GM18507 (cell line): ENCODE measurements at regions not wholly inside any gene's neighbourhood (a gene's known extent, or its start where the extent isn't known, plus 50 kb on each side); places are given as distances from the start of the nearest gene placed in this dataset.

Experiments used
- DNase-seq: peaks from one replicate; pipeline ENCODE4 v3.0.0; 2011; ENCODE audit warnings: low read depth; ENCODE audit not compliant: insufficient read length; ENCODE audit errors: extremely low spot score
- FAIRE-seq: peaks from 2 replicates; lab custom pipeline; 2011; peaks lifted over from hg19 to GRCh38; lab: Jason Lieb, UNC

DNA sequence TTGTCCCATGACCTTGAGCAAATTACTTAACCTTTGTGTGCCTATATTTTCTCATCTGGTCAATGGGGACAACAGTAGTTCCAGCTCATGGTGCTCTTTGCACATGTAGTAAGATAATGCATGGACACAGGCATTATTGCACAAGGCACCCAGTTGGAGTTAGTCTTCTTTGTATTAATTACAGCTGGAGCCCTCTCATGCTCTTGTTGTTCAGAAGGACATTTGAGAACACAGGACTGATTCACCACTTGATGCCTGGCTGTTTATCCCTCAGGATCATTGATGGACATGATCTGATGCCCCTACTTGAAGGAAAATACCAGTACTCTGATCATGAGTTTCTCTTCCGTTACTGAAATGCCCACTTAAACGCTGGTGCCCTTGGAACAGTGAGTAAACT is 1068.6 kb downstream of the NLGN4Y start:
- no peak for FAIRE-seq
- no peak for DNase-seq

DNA sequence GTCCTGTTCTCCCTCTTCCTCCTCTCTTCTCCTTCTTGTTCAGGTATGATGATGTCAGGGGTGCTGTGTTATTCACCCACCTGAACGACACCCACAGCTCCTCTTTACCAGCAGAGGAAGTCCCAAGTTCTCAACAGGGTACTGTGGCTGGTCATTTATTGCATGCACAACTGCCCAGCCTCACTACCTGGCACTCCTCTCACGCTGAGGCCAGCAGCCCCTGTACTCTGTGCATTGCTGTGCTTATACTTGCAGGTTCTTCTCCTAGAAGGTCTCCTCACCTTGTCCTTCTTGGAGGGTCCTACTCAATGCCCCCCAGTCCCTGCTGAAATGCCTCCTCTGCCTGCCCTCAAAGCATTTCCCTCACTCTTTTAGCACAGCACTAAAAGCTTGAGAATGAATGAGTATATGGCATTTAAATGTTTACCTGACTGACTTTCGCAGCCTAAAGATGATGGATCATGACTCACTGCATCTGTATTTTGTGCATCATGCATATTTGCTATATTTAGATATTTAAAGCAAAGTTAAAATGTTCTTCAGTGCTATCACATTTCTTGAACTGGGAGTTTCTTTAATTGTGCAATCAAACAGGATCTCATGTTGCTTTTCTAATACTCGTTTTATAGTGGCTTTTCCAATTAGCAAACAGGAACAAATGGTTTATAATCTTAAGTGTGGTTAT is 1069.3 kb downstream of the NLGN4Y start:
- no peak for DNase-seq
- FAIRE-seq = no peak

DNA sequence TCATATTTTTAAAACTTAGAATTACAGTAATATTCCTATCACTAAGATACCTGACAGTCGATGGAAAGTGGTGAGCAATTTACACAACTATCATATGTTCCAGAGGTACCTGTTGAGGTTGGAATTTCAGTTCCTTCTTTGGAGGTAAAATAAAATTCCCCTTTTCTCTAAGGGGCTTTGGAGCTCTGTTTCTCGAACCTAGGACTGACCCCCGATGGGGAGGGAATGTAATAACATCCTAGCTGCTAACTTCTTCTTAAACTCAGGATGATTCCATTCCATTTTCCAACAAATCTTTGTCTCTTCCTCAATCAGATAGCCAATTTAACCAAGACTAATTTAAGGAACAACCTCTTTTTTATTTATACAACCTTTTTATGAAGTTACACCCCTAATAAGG is 1069.8 kb downstream of the NLGN4Y start:
- no peak for FAIRE-seq

GRCh38 chrY:15600565-15600964 is 1076.2 kb downstream of the NLGN4Y start:
- DNase-seq = no peak
- FAIRE-seq = no peak

More for the DNA sequence above, 1069.8 kb downstream of the NLGN4Y start:
- no peak for DNase-seq

- FAIRE-seq = no peak
Observed at GRCh38 chrY:15624370-15624769, 1100.0 kb downstream of the NLGN4Y start.

DNA sequence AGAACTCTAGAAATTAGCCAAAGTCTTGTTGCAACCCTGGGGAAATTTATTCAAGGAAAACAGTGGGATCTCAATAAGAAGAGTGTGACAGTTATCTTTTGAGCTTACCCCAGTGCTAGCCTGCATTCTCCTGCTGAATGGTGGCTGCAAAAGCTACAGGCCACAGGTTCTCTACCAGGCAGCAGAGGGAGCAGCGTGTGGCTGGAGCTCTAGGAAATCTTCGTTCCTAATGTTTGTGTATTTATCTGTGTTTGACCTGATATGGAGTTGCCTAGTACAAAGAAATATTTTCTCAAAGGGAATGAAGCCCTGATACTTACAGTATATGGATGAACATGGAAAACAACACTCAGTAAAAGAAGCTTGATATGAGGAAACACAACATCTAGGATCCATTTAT is 1100.6 kb downstream of the NLGN4Y start:
- DNase-seq (no peak), FAIRE-seq (no peak)

More at GRCh38 chrY:15624370-15624769, 1100.0 kb downstream of the NLGN4Y start:
- no peak for DNase-seq

DNA sequence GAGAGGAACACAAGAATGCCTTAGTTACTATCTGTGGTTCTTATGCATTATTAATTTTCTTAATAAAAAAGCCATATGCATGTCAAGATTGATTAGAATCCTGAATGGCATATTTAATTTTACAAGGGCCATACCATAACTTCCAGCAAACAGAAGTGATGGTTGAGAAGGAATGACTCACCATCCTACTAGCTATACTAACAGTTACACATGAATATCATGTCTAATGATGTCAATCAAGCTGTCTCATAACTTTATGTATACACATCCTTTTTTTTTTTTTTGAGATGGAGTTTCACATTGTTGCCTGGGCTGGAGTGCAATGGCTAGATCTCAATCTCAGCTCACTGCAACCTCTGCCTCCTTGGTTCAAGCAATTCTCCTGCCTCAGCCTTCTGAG is 1123.9 kb downstream of the NLGN4Y start:
- no peak for FAIRE-seq

DNA sequence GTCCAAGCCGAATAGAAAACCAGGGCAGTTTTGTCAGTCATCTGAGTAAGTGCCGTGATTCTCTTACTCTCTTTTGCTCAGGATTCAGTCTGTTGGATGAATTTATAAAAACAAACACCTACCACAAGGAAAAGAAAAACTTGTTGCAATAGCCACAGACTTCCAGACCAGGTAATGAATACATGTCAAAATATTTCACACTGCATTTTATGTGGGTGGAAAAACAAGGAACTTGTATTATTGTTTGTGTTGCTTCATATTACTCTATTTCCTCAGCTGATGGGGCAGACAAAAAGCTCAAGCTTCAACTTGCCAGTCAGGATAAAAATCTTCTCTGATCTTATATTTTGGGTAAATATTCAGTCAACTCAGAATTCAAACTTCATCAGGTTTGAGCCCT is 1125.7 kb downstream of the NLGN4Y start:
- no peak for FAIRE-seq
- DNase-seq = no peak

More for the DNA sequence above, 1123.9 kb downstream of the NLGN4Y start:
- DNase-seq = no peak

DNA sequence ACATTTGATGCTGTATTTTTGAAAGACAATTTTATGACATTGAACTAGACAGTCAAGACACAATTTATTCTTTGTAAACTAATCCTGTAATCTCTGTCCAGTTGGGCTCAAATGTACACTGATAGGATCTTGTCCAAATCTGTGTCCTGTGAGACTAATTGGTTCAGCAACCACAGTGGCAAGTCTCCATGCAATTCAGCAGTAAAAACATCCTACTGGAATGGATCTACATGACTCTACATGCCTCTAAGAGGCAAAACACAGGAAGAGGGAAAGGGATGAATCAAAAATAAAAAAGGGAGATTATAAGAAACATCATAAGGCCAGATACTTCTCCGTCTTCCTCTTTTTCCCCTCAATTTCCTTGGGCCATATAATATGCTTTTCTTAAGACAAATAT is 1164.2 kb downstream of the NLGN4Y start:
- DNase-seq = no peak
- no peak for FAIRE-seq

DNA sequence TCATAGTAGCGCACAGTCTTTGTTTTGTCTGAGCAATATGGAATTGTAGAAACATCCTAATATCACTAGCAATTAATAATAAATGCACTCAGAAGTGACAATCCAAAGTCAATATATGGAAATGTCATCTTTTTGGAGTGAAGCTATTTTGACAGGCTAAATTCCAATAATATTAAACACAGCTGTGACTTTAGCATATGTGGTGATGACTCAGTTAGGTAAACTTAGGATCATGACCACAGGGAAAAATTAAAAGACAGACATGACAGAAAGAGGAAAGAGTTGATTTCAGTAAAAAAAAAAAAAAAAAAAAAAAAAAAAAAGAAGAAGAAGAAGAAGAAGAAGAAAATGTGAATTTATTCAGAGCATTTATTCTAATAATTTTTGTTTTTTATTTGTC is 1165.7 kb downstream of the NLGN4Y start:
- DNase-seq (no peak), FAIRE-seq (no peak)

- FAIRE-seq (no peak), DNase-seq (no peak)
Observed at GRCh38 chrY:15702131-15702530, 1177.8 kb downstream of the NLGN4Y start.

- FAIRE-seq = no peak
- no peak for DNase-seq
Observed at GRCh38 chrY:15704906-15705305, 1180.6 kb downstream of the NLGN4Y start.

DNA sequence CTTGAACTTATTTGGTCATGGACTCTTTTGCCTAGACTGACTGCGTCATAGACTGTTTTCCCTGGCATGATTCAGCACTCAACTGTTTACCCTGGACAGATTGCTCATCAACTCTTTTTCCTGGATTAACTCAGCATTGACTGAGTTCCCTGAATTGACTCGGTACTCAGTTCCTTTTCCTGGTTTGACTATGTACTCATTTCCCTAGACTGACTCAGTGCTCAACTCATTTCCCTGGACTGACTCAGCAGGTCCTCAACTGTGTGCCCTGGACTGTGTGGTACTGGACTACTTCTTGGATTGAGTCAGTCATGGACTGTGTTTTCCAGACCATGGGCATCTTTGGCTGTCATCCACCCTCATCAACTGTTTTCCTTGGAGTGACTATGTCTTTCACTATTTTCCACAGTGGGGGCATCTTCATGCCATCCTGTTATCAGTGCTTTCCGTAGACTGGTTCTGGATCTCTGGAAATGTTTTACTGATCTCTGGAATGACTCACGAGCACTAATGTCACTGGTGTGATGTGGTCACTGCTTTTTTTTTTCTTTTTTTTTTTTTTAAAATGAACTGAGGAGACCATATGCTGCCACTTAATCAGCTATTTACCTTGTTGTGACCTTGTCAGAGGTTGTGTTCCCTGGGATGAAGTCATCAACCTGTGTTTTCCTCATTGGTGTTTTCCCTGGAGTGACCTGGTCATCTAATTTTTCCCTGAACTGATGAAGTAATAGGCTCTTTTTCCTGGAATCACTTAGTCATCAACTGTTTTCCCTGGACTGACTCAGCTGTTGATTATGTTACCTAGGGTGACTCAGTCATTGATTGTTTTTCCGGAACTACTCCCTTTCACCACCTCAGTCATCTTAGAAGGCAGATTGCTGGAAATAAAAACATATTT is 1225.5 kb downstream of the NLGN4Y start:
- FAIRE-seq (no peak), DNase-seq (no peak)

DNA sequence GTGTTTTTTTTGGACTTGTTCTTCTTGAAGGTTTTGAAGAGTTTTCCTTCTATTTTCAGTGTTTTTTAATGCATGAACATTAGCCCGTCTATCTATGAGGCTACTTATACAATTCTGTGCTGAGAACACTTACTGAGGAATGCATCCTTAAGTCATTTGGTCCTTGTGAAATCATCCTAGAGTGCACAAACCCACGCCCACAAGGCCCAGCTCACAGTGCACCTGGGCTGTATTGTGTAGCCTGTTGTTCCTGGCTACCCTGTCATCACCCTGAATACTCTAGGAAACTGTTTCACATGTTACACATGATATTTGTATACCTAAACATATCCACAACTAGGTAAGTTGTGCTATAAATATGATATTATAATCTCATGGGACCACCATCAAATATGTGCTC is 1226.7 kb downstream of the NLGN4Y start:
- DNase-seq (no peak), FAIRE-seq (no peak)

GRCh38 chrY:15756266-15756665 is 1231.9 kb downstream of the NLGN4Y start:
- DNase-seq (no peak), FAIRE-seq (no peak)

GRCh38 chrY:15773579-15773978 is 1249.2 kb downstream of the NLGN4Y start:
- no peak for DNase-seq
- no peak for FAIRE-seq

DNA sequence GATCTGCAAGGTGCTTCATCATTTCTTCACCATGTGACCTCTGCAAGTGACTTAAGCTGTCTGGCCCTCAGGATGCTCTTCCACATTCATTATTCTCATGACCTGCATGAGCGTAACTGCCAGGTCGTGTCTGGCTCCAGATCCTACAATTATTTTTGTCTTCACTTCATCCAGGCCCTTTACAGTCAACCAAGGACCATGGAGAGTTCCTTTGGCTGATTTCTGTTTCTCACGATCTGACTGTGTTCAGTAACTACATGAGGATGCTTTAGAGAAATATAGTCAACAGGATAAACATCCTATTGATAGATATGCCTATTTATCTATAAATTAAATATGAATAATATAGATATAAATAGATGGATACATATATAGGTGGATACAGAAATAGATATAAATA is 1251.6 kb downstream of the NLGN4Y start:
- DNase-seq (no peak), FAIRE-seq (no peak)

DNA sequence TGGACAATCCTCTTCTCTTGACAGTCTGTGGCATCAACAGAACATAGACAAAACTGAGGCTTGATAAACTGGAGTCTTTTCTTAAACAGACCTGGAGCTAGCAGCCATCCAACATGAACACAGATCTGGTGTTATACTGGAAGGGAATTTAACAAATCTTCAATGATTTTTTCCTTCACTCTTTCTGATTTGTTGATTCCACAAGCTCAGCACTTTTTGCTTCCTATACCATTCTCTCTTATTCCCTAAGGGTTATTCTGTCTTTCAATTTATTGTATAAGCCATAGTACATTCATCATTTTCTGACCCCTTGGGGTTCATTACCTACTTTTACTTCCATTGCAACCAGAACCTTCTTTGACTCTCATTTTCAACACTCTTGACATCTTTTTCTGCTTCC is 1255.6 kb downstream of the NLGN4Y start:
- DNase-seq (no peak), FAIRE-seq (no peak)

GRCh38 chrY:15800021-15800420 is 1275.7 kb downstream of the NLGN4Y start:
- FAIRE-seq (no peak), DNase-seq (no peak)

GRCh38 chrY:15805985-15806384 is 1281.7 kb downstream of the NLGN4Y start:
- no peak for FAIRE-seq
- DNase-seq = no peak

DNA sequence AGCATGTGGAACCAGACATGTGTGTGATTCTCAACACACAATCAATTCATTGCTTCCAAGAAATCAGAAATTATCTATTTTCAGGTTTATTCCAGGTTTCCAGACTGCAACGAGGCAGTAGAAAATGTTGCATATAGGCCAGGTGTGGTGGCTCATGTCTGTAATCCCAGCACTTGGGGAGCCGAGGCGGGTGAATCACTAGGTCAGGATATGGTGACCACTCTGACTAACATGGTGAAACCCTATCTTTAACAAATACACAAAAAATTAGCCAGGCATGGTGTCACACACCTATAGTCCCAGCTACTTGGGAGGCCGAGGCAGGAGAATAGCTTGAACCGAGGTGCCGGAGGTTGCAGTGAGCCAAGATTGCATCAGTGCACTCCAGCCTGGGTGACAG is 1289.9 kb downstream of the NLGN4Y start:
- FAIRE-seq = no peak
- no peak for DNase-seq
